Middle frontal gyrus (tissue), 1 donor: ENCODE measurements at regions not wholly inside any gene's neighbourhood (a gene's known extent, or its start where the extent isn't known, plus 50 kb on each side); places are given as distances from the start of the nearest gene placed in this dataset.
"Not testable (repeated sequence)": the region's sequence is repeated elsewhere in the genome, so short reads cannot be mapped to it uniquely, and the experiment has no call there.

Experiments
- DNase-seq: peaks from one replicate; pipeline ENCODE4 v3.0.0-alpha.2; 2015; ENCODE audit warnings: low spot score; ENCODE audit errors: extremely low spot score

GRCh38 chr9:118695249-118695648 is 674.0 kb downstream of the BRINP1 start:
- DNase-seq, result not testable (repeated sequence)

GRCh38 chr9:118701985-118702384 is 667.2 kb downstream of the BRINP1 start:
- no peak for DNase-seq

GRCh38 chr9:118711843-118712242 is 657.4 kb downstream of the BRINP1 start:
- DNase-seq, result no peak

GRCh38 chr9:118721276-118721675 is 648.0 kb downstream of the BRINP1 start:
- no peak for DNase-seq

- DNase-seq, result no peak
These were observed 647.3 kb downstream of the BRINP1 start for GRCh38 chr9:118721923-118722322.

- no peak for DNase-seq
These were observed 639.3 kb downstream of the BRINP1 start for GRCh38 chr9:118729981-118730380.

- no peak for DNase-seq
These were observed 636.2 kb downstream of the BRINP1 start for GRCh38 chr9:118732998-118733397.

- DNase-seq, result no peak
These were observed 634.5 kb downstream of the BRINP1 start for GRCh38 chr9:118734696-118735095.

- no peak for DNase-seq
These were observed 632.8 kb downstream of the BRINP1 start for GRCh38 chr9:118736406-118736805.

- DNase-seq, result no peak
These were observed 618.0 kb downstream of the BRINP1 start for GRCh38 chr9:118751077-118751847.

GRCh38 chr9:118751848-118752223 is 617.4 kb downstream of the BRINP1 start:
- DNase-seq, result no peak

- DNase-seq, result no peak
These were observed 608.0 kb downstream of the BRINP1 start for GRCh38 chr9:118761016-118761790.

GRCh38 chr9:118767571-118767970 is 601.7 kb downstream of the BRINP1 start:
- DNase-seq, result no peak

GRCh38 chr9:118782790-118783463 is 586.3 kb downstream of the BRINP1 start:
- no peak for DNase-seq

GRCh38 chr9:118784033-118784432 is 585.2 kb downstream of the BRINP1 start:
- DNase-seq, result no peak

GRCh38 chr9:118785456-118785855 is 583.8 kb downstream of the BRINP1 start:
- no peak for DNase-seq

GRCh38 chr9:118786877-118787276 is 582.4 kb downstream of the BRINP1 start:
- DNase-seq, result no peak

GRCh38 chr9:118809160-118809625 is 560.0 kb downstream of the BRINP1 start:
- no peak for DNase-seq

- DNase-seq, result no peak
These were observed 539.9 kb downstream of the BRINP1 start for GRCh38 chr9:118829334-118829733.

- no peak for DNase-seq
These were observed 536.9 kb downstream of the BRINP1 start for GRCh38 chr9:118832371-118832770.

GRCh38 chr9:118836891-118837290 is 532.3 kb downstream of the BRINP1 start:
- no peak for DNase-seq

- no peak for DNase-seq
These were observed 497.7 kb downstream of the BRINP1 start for GRCh38 chr9:118871531-118871930.
